DMS 273 (cell line): ENCODE measurements at regions not wholly inside any gene's neighbourhood (a gene's known extent, or its start where the extent isn't known, plus 50 kb on each side); places are given as distances from the start of the nearest gene placed in this dataset.

ENCODE experiments used
- DNase-seq: peaks from one replicate; lab custom pipeline; 2025; ENCODE audit not compliant: unreplicated experiment; lab: John Stamatoyannopoulos, UW

GRCh38 chr16:35626041-35626440 is 2166.6 kb downstream of the TP53TG3F start:
- DNase-seq: no peak

GRCh38 chr16:35628976-35629375 is 2169.6 kb downstream of the TP53TG3F start:
- DNase-seq: peak; percentile 13

GRCh38 chr16:35631261-35631945 is 2172.0 kb downstream of the TP53TG3F start:
- peak; percentile 1 for DNase-seq

- peak; percentile 49 for DNase-seq
Observed at GRCh38 chr16:35636480-35637230, 2177.2 kb downstream of the TP53TG3F start.

GRCh38 chr16:35637683-35638082 is 2178.3 kb downstream of the TP53TG3F start:
- no peak for DNase-seq

- DNase-seq: no peak
Observed at GRCh38 chr16:35639233-35640205, 2180.1 kb downstream of the TP53TG3F start.

- DNase-seq: no peak
Observed at GRCh38 chr16:35642322-35642835, 2183.0 kb downstream of the TP53TG3F start.

GRCh38 chr16:35651841-35652240 is 2192.4 kb downstream of the TP53TG3F start:
- DNase-seq: no peak

- DNase-seq: no peak
Observed at GRCh38 chr16:35664091-35664693, 2204.8 kb downstream of the TP53TG3F start.

GRCh38 chr16:35685085-35685484 is 2225.7 kb downstream of the TP53TG3F start:
- no peak for DNase-seq

- DNase-seq: no peak
Observed at GRCh38 chr16:35686595-35686994, 2227.2 kb downstream of the TP53TG3F start.

GRCh38 chr16:35687071-35687470 is 2227.7 kb downstream of the TP53TG3F start:
- no peak for DNase-seq

GRCh38 chr16:35687781-35688180 is 2228.4 kb downstream of the TP53TG3F start:
- no peak for DNase-seq

GRCh38 chr16:35689764-35690163 is 2230.4 kb downstream of the TP53TG3F start:
- no peak for DNase-seq

- no peak for DNase-seq
Observed at GRCh38 chr16:35690413-35690812, 2231.0 kb downstream of the TP53TG3F start.

GRCh38 chr16:35691057-35691456 is 2231.6 kb downstream of the TP53TG3F start:
- DNase-seq: no peak

- no peak for DNase-seq
Observed at GRCh38 chr16:35692824-35693223, 2233.4 kb downstream of the TP53TG3F start.

- no peak for DNase-seq
Observed at GRCh38 chr16:35706901-35707300, 2247.5 kb downstream of the TP53TG3F start.

GRCh38 chr16:35711435-35711834 is 2252.0 kb downstream of the TP53TG3F start:
- no peak for DNase-seq

- no peak for DNase-seq
Observed at GRCh38 chr16:35711958-35712357, 2252.5 kb downstream of the TP53TG3F start.
